Neural progenitor cell (in vitro differentiated cells): ENCODE measurements at regions not wholly inside any gene's neighbourhood (a gene's known extent, or its start where the extent isn't known, plus 50 kb on each side); places are given as distances from the start of the nearest gene placed in this dataset.

Experiments used
- DNase-seq: peaks from one replicate; pipeline ENCODE4 v3.0.0-alpha.2; 2016; ENCODE audit warnings: low spot score
- H2AFZ ChIP-seq: fragments of 200-600 bp; sonication (generic); replicated peaks from 2 replicates; pipeline ENCODE4 v1.6.1; 2016; ENCODE audit warnings: antibody characterized with exemption
- H3F3A ChIP-seq: fragments of 200-600 bp; sonication (generic); 2 replicates; pipeline ENCODE4 v1.6.1; 2016; ENCODE audit warnings: antibody characterized with exemption, low read depth
- H3K27ac ChIP-seq: fragments of 200-600 bp; sonication (generic); 2 replicates; pipeline ENCODE4 v1.5.1; 2016; ENCODE audit warnings: mild to moderate bottlenecking
- H3K27me3 ChIP-seq: fragments of 200-600 bp; sonication (generic); 2 replicates; pipeline ENCODE4 v1.6.1; 2016; ENCODE audit warnings: mild to moderate bottlenecking, moderate library complexity
- H3K36me3 ChIP-seq: fragments of 200-600 bp; sonication (generic); 2 replicates; pipeline ENCODE4 v1.5.1; 2016
- H3K4me1 ChIP-seq: fragments of 200-600 bp; sonication (generic); 2 replicates; pipeline ENCODE4 v1.6.1; 2016; ENCODE audit warnings: mixed run types
- H3K4me2 ChIP-seq: fragments of 200-600 bp; sonication (generic); 2 replicates; pipeline ENCODE4 v1.6.1; 2016
- H3K4me3 ChIP-seq: fragments of 200-600 bp; sonication (generic); 2 replicates; pipeline ENCODE4 v1.5.1; 2016
- H3K79me2 ChIP-seq: fragments of 200-600 bp; sonication (generic); 2 replicates; pipeline ENCODE4 v1.6.1; 2016; ENCODE audit warnings: low read depth
- H3K9ac ChIP-seq: fragments of 200-600 bp; sonication (generic); 2 replicates; pipeline ENCODE4 v1.6.1; 2016
- H3K9me3 ChIP-seq: fragments of 200-600 bp; sonication (generic); 2 replicates; pipeline ENCODE4 v1.5.1; 2016; ENCODE audit warnings: low read depth
- H4K20me1 ChIP-seq: fragments of 200-600 bp; sonication (generic); 2 replicates; pipeline ENCODE4 v1.6.1; 2016; ENCODE audit warnings: low read depth
- H3K27ac Mint-ChIP-seq: 3 replicates; pipeline ENCODE4 v1.8.0; 2021; ENCODE audit warnings: mixed read lengths
- H3K27me3 Mint-ChIP-seq: 2 replicates; pipeline ENCODE4 v1.8.0; 2022; ENCODE audit warnings: low read depth, mild to moderate bottlenecking, inconsistent platforms, moderate library complexity, mixed read lengths; ENCODE audit not compliant: insufficient read depth
- H3K36me3 Mint-ChIP-seq: 3 replicates; pipeline ENCODE4 v1.8.0; 2021; ENCODE audit warnings: mixed read lengths
- H3K4me1 Mint-ChIP-seq: 3 replicates; pipeline ENCODE4 v1.8.0; 2021; ENCODE audit warnings: mixed read lengths
- H3K4me3 Mint-ChIP-seq: 3 replicates; pipeline ENCODE4 v1.8.0; 2021; ENCODE audit warnings: mild to moderate bottlenecking, moderate library complexity, mixed read lengths
- H3K9me3 Mint-ChIP-seq: 3 replicates; pipeline ENCODE4 v1.8.0; 2020; ENCODE audit warnings: mixed read lengths
- EZH2 ChIP-seq: fragments of 200-600 bp; sonication (generic); IDR thresholded peaks from 2 replicates; pipeline ENCODE4 v1.6.1; 2017; ENCODE audit warnings: antibody characterized with exemption, mild to moderate bottlenecking, moderate library complexity
- EZH2phosphoT487 ChIP-seq: fragments of 200-600 bp; sonication (generic); IDR thresholded peaks from 2 replicates; pipeline ENCODE4 v1.6.1; 2017; ENCODE audit warnings: antibody characterized with exemption
- TF ChIP-seq, protein P1 (sequence below): fragments of 200-600 bp; sonication (generic); IDR thresholded peaks from 2 replicates; pipeline ENCODE4 v1.5.1; 2017; ENCODE audit warnings: antibody characterized with exemption, mild to moderate bottlenecking

DNA sequence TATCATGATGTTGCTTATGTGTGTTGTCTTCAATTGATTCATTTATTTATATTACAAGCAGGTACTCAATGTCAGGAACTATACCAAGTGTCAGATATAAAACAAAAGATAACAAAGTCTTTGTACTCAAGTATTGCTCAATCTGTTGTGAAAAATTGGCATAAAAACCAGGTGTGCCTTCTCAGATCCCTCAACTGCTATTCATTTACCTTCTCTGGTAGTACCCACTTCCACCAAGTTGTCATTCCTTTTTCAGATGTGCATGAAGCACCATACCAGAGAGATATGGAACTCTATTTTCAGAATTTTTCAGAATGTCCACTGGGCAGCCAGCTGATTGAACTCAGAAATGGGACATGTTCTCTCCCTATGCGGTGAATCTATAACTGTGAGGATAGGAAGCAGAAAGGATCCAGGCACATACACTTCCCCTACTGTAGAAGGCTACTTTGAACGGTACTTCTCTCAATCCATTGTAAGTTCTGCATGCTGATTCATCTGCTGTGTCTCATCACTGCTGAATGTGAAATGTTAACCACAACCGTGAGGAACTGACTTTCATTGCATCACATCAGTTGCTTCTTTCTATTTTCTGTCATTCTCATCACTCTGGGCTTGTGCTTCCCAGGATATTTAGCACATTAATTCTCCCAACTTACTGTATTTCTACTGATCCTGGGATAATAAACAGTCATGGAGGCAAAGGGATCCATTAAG lies 1621.3 kb downstream of the SUCLG1 start:
- Histone ChIP-seq H3K27me3 (no peaks in the 10 kb centered on the region), H3K9ac (no peak overlapping the region), H2AFZ (no peak overlapping the region), H4K20me1 (no peaks in the 10 kb centered on the region), H3K4me3 (no peak overlapping the region), H3K27ac (no peak overlapping the region), H3K79me2 (no peaks in the 10 kb centered on the region), H3K4me1 (no peaks in the 10 kb centered on the region), H3K4me2 (no peak overlapping the region), H3K36me3 (no peaks in the 10 kb centered on the region), H3K9me3 (no peaks in the 10 kb centered on the region), H3F3A (no peaks in the 10 kb centered on the region)
- no peaks in the 10 kb centered on the region for H3K9me3 Mint-ChIP-seq
- H3K4me1 Mint-ChIP-seq = peaks cover 5% of the 10 kb centered on the region
- H3K27me3 Mint-ChIP-seq = peaks cover 3% of the 10 kb centered on the region
- no peak for DNase-seq
- no peaks in the 10 kb centered on the region for H3K36me3 Mint-ChIP-seq
- no peak for TF ChIP-seq EZH2phosphoT487
- no peak for TF ChIP-seq EZH2
- TF ChIP-seq, protein P1, sequence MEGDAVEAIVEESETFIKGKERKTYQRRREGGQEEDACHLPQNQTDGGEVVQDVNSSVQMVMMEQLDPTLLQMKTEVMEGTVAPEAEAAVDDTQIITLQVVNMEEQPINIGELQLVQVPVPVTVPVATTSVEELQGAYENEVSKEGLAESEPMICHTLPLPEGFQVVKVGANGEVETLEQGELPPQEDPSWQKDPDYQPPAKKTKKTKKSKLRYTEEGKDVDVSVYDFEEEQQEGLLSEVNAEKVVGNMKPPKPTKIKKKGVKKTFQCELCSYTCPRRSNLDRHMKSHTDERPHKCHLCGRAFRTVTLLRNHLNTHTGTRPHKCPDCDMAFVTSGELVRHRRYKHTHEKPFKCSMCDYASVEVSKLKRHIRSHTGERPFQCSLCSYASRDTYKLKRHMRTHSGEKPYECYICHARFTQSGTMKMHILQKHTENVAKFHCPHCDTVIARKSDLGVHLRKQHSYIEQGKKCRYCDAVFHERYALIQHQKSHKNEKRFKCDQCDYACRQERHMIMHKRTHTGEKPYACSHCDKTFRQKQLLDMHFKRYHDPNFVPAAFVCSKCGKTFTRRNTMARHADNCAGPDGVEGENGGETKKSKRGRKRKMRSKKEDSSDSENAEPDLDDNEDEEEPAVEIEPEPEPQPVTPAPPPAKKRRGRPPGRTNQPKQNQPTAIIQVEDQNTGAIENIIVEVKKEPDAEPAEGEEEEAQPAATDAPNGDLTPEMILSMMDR = no peak
- no peak overlapping the region for H3K4me3 Mint-ChIP-seq
- H3K27ac Mint-ChIP-seq = no peak overlapping the region

DNA sequence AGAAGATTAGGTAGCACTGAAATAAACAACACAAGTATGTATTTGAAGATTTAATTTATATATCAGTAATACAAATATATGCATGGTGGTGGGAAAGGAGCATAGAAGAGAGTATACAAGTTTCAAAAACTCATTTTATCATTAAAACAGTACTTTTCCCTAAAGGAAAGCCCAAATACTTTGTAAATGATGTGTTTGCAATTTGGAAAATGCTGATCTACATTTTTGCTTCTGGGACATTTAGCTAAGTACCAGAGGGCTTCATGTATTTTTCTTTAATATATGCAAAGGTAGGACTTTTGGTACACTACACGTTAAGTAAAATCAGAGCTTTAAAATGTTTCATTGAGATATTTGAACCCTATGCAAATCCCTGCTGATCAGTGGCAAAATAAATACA lies 1624.2 kb downstream of the SUCLG1 start:
- no peaks in the 10 kb centered on the region for H3K4me1 ChIP-seq
- Mint-ChIP-seq H3K27ac (no peak overlapping the region), H3K4me3 (no peak overlapping the region), H3K27me3 (peaks cover 3% of the 10 kb centered on the region), H3K4me1 (peaks cover 15% of the 10 kb centered on the region), H3K36me3 (no peaks in the 10 kb centered on the region), H3K9me3 (no peaks in the 10 kb centered on the region)
- H3K9me3 ChIP-seq = no peaks in the 10 kb centered on the region
- no peaks in the 10 kb centered on the region for H3K36me3 ChIP-seq
- DNase-seq = no peak
- no peak overlapping the region for H3K27ac ChIP-seq
- TF ChIP-seq EZH2 = no peak
- TF ChIP-seq, protein P1 = no peak
- no peaks in the 10 kb centered on the region for H3K79me2 ChIP-seq
- H3K9ac ChIP-seq = no peak overlapping the region
- H3K4me3 ChIP-seq = no peak overlapping the region
- H3F3A ChIP-seq = no peaks in the 10 kb centered on the region
- no peak overlapping the region for H3K4me2 ChIP-seq
- H2AFZ ChIP-seq = no peak overlapping the region
- no peaks in the 10 kb centered on the region for H4K20me1 ChIP-seq
- no peaks in the 10 kb centered on the region for H3K27me3 ChIP-seq

DNA sequence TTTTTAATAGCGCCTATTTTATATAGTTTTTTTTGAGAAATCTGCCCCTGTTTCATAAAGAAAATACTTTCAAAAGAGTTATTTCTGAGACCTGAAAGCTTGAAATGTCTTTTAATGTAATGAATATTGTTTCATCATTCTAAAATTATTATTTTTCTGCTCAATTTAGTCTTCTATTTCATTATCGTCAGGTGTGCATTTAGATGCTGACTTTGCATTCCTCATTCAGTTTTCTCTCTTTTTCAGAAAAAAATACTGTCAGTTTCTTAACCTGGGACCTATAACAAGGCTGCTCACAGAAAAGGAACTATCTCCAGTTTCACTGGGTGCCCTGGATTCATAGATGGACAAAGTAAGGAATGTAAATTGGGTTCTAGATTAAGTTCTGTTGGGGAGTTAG lies 1631.7 kb downstream of the SUCLG1 start:
- peaks cover 7% of the 10 kb centered on the region for H3K4me1 Mint-ChIP-seq
- Histone ChIP-seq H3K27me3 (no peaks in the 10 kb centered on the region), H3K9me3 (no peaks in the 10 kb centered on the region), H3K9ac (no peak overlapping the region), H3K4me1 (no peaks in the 10 kb centered on the region), H3K27ac (no peak overlapping the region), H2AFZ (no peak overlapping the region), H3F3A (no peaks in the 10 kb centered on the region), H3K4me2 (no peak overlapping the region), H4K20me1 (no peaks in the 10 kb centered on the region), H3K79me2 (no peaks in the 10 kb centered on the region), H3K4me3 (no peak overlapping the region), H3K36me3 (no peaks in the 10 kb centered on the region)
- H3K27ac Mint-ChIP-seq = no peak overlapping the region
- H3K27me3 Mint-ChIP-seq = no peaks in the 10 kb centered on the region
- no peak overlapping the region for H3K4me3 Mint-ChIP-seq
- no peak for DNase-seq
- no peak for TF ChIP-seq EZH2phosphoT487
- no peak for TF ChIP-seq EZH2
- TF ChIP-seq, protein P1 = no peak
- H3K9me3 Mint-ChIP-seq = no peaks in the 10 kb centered on the region
- H3K36me3 Mint-ChIP-seq = no peaks in the 10 kb centered on the region
